Nephron (organoid): ENCODE measurements at regions not wholly inside any gene's neighbourhood (a gene's known extent, or its start where the extent isn't known, plus 50 kb on each side); places are given as distances from the start of the nearest gene placed in this dataset.

Source experiments
- H3K27ac Mint-ChIP-seq, 3 experiments: 2 replicates each; pipeline ENCODE4 v1.8.0; 2020; ENCODE audit warnings: mixed read lengths in 3 of 3, mild to moderate bottlenecking in 2 of 3, moderate library complexity in 1 of 3
- H3K27me3 Mint-ChIP-seq: 2 replicates; pipeline ENCODE4 v1.8.0; 2021; ENCODE audit warnings: low read depth, mild to moderate bottlenecking, moderate library complexity, mixed read lengths
- H3K36me3 Mint-ChIP-seq: 2 replicates; pipeline ENCODE4 v1.8.0; 2020; ENCODE audit warnings: low read depth, mixed read lengths
- H3K4me1 Mint-ChIP-seq: 2 replicates; pipeline ENCODE4 v1.8.0; 2020; ENCODE audit warnings: mixed read lengths
- H3K4me3 Mint-ChIP-seq, 3 experiments: 2 replicates each; pipeline ENCODE4 v1.8.0; 2020; ENCODE audit warnings: mild to moderate bottlenecking in 3 of 3, mixed read lengths in 3 of 3, moderate library complexity in 2 of 3
- H3K9me3 Mint-ChIP-seq: 2 replicates; pipeline ENCODE4 v1.8.0; 2020; ENCODE audit warnings: mixed read lengths
- CTCF ChIP-seq, 3 experiments: fragments of 200-600 bp; sonication (generic); IDR thresholded peaks; one replicate each; pipeline ENCODE4 v1.5.0; 2021; ENCODE audit warnings: antibody characterized with exemption in 3 of 3; ENCODE audit not compliant: unreplicated experiment in 3 of 3

DNA sequence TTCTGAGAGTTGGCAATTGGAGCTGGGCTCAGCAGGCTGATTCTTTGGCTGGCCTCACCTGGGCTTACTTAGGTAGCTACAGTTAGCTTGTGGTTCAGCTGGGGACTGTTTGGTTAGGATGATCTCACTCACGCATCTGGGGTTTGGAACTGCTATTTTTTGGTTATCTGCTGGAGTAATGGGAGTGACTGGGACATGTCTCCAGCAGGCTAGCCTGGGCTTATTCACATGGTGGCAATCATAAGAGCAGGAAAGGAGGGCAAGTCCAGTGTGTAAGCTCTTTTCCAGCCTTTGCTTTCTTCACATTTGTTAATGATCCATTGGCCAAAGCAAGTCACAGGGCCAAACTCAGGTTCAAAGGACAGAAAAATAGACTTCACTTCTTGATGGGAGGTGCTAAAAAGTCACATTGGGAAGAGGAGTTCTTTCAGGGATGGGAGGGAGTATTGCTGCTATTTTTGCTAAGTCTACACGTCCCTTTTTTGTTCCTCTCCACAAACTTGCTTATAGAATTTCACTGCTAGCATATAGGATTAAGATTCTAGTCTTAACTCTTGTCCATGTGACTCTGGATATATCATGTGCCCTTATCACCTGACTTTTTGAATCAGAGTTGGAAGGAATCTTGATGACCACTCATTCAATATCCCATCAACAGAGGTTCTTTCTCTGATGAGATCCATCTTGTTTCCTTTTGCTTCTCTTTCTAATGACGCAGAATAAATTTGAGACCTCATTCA is 174.0 kb downstream of the ZFP36L2 start:
- Mint-ChIP-seq H3K27me3 (peaks cover 6% of the 10 kb centered on the region), H3K27ac (peak overlapping the region; percentile 56 to 88 (median 74)), H3K36me3 (no peaks in the 10 kb centered on the region), H3K4me1 (peaks cover 66% of the 10 kb centered on the region), H3K4me3 (no peak overlapping the region), H3K9me3 (no peaks in the 10 kb centered on the region)
- no peak for TF ChIP-seq CTCF (IDR thresholded peaks at IDR 0.05; ENCODE audit: unreplicated experiment in 3 of 3)

GRCh38 chr2:43051338-43051737 is 175.1 kb downstream of the ZFP36L2 start:
- peak overlapping the region; percentile 0 to 88 (median 77) for H3K27ac Mint-ChIP-seq
- H3K27me3 Mint-ChIP-seq, result peaks cover 6% of the 10 kb centered on the region
- H3K4me1 Mint-ChIP-seq, result peaks cover 75% of the 10 kb centered on the region
- no peak overlapping the region for H3K4me3 Mint-ChIP-seq
- TF ChIP-seq CTCF (IDR thresholded peaks at IDR 0.05; ENCODE audit: unreplicated experiment in 3 of 3), result no peak
- no peaks in the 10 kb centered on the region for H3K36me3 Mint-ChIP-seq
- no peaks in the 10 kb centered on the region for H3K9me3 Mint-ChIP-seq

GRCh38 chr2:43050866-43051265 is 175.5 kb downstream of the ZFP36L2 start:
- no peak for TF ChIP-seq CTCF (IDR thresholded peaks at IDR 0.05; ENCODE audit: unreplicated experiment in 3 of 3)
- no peaks in the 10 kb centered on the region for H3K36me3 Mint-ChIP-seq

GRCh38 chr2:43049836-43050801 is 176.3 kb downstream of the ZFP36L2 start:
- Mint-ChIP-seq H3K9me3 (no peaks in the 10 kb centered on the region), H3K27ac (peak overlapping the region; percentile 76 to 91 (median 77)), H3K4me1 (peaks cover 80% of the 10 kb centered on the region), H3K4me3 (peak overlapping the region in 1 of 3 experiments; percentile 31), H3K36me3 (no peaks in the 10 kb centered on the region), H3K27me3 (peaks cover 6% of the 10 kb centered on the region)
- TF ChIP-seq CTCF (IDR thresholded peaks at IDR 0.05; ENCODE audit: unreplicated experiment in 3 of 3), result no peak

More at GRCh38 chr2:43050866-43051265, 175.5 kb downstream of the ZFP36L2 start:
- Mint-ChIP-seq H3K9me3 (no peaks in the 10 kb centered on the region), H3K27me3 (peaks cover 6% of the 10 kb centered on the region), H3K4me3 (no peak overlapping the region), H3K4me1 (peaks cover 78% of the 10 kb centered on the region), H3K27ac (peak overlapping the region; percentile 76 to 88 (median 77))

GRCh38 chr2:43047187-43047780 is 179.1 kb downstream of the ZFP36L2 start:
- Mint-ChIP-seq H3K9me3 (no peaks in the 10 kb centered on the region), H3K27ac (peak overlapping the region; percentile 97 to 98 (median 98))

More at GRCh38 chr2:43047187-43047780, 179.1 kb downstream of the ZFP36L2 start:
- Mint-ChIP-seq H3K27me3 (peaks cover 6% of the 10 kb centered on the region), H3K4me3 (peak overlapping the region in 1 of 3 experiments; percentile 13), H3K36me3 (no peaks in the 10 kb centered on the region), H3K4me1 (peaks cover 77% of the 10 kb centered on the region)
- TF ChIP-seq CTCF (IDR thresholded peaks at IDR 0.05; ENCODE audit: unreplicated experiment in 3 of 3), result no peak
